ENCODE measurements at regions not wholly inside any gene's neighbourhood (a gene's known extent, or its start where the extent isn't known, plus 50 kb on each side); places are given as distances from the start of the nearest gene placed in this dataset.

DNA sequence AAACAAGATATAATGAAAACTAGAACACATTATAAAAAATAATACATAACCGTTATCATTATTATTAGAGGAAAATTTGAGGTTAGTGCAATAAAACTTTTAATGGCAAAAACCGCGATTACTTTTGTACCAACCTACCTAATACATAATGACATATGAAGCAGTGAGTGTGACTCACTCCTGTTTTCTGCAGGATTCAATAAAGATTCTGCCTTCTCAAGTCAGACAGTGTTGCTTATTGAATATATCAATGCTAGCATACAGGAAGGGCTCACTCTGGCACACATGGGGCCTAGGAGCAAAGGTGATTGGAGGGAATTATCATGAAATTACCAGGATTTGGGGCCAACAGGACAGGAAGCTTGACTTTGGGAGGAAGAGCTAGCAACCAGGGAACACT, 230.8 kb upstream of the CEP162 start:
- no peak for TF ChIP-seq POLR2A (IDR thresholded peaks at IDR 0.05)
- TF ChIP-seq, protein P1, sequence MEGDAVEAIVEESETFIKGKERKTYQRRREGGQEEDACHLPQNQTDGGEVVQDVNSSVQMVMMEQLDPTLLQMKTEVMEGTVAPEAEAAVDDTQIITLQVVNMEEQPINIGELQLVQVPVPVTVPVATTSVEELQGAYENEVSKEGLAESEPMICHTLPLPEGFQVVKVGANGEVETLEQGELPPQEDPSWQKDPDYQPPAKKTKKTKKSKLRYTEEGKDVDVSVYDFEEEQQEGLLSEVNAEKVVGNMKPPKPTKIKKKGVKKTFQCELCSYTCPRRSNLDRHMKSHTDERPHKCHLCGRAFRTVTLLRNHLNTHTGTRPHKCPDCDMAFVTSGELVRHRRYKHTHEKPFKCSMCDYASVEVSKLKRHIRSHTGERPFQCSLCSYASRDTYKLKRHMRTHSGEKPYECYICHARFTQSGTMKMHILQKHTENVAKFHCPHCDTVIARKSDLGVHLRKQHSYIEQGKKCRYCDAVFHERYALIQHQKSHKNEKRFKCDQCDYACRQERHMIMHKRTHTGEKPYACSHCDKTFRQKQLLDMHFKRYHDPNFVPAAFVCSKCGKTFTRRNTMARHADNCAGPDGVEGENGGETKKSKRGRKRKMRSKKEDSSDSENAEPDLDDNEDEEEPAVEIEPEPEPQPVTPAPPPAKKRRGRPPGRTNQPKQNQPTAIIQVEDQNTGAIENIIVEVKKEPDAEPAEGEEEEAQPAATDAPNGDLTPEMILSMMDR (IDR thresholded peaks at IDR 0.05 in 4 of 5, conservative IDR thresholded peaks at IDR 0.05 in 1 of 5) = no peak
